Fibroblast of skin of left biceps (primary cell): ENCODE measurements at regions not wholly inside any gene's neighbourhood (a gene's known extent, or its start where the extent isn't known, plus 50 kb on each side); places are given as distances from the start of the nearest gene placed in this dataset.
"Not testable (repeated sequence)": the region's sequence is repeated elsewhere in the genome, so short reads cannot be mapped to it uniquely, and the experiment has no call there.

Experiments used
- DNase-seq, 2 experiments: peaks; one replicate each; pipeline ENCODE4 v3.0.0-alpha.2; 2013; ENCODE audit warnings: low read depth in 2 of 2

GRCh38 chr20:51958099-51959065, 156.1 kb upstream of the SALL4 start:
- DNase-seq: peak; percentile 63 to 66

GRCh38 chr20:51955756-51956155, 153.4 kb upstream of the SALL4 start:
- peak in 1 of 2 experiments; percentile 60 for DNase-seq

DNA sequence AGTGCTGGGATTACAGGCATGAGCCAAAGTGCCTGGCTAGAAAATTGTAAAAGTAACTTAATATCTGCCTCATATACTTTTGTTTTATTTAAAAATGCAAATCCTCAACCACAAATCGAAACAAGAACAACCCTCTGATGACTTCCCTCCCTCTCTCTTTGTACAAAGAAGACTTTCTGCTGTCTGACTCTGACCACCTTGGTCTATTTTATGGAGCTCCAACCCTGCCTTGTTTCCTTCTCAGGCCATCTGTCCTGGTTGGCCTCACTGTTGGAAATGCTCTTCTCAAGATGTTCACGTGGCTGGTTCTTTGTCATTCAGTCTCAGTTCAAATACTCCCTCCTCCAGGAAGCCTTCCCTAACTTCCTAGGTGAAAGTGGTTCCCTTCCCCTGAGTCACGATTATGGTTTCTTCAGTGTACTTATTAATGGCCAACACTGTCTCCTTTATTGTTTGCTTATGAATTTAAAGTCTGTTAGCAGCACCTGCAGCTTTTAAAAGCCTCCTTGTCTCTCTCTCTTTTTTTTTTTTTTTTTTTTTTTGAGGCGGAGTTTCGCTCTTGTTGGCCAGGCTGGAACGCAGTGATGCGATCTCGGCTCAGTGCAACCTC, 151.5 kb upstream of the SALL4 start:
- no peak for DNase-seq

DNA sequence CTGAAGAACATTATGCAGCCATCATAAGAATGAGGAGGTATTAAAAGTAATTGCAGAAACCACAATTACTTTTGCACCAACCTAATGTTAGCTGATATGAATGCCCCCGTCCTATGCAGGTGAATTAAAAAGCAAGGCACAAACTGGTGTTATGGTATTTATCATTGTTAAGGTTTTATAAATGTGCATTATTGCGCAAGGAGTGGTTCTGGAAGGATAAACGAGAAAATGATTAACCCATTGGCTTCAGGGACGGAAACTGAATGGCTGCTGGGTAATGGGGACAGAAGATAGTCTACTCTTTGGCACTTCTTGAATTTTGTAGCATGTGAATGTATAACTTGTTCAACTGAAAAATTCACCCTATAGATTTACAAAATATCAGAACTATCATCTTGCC, 148.6 kb upstream of the SALL4 start:
- DNase-seq: no peak

DNA sequence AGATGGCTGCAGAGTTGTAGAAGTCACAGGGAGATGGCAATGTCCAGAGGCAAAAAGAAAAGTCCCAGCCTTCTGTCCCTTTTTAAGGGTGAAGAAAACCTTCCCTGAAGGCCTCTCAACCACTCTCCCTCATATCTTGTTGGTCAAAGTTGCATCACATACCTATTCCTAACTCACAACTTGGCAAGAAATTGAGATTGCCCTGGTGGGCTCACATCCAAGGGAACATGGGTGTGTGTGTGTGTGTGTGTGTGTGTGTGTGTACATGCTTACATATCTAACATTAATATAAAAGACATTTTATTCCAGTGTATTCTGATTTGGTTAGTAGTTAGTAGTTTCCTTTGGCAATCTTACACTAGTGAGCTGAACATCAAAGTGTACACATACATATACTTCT, 144.3 kb upstream of the SALL4 start:
- no peak for DNase-seq

DNA sequence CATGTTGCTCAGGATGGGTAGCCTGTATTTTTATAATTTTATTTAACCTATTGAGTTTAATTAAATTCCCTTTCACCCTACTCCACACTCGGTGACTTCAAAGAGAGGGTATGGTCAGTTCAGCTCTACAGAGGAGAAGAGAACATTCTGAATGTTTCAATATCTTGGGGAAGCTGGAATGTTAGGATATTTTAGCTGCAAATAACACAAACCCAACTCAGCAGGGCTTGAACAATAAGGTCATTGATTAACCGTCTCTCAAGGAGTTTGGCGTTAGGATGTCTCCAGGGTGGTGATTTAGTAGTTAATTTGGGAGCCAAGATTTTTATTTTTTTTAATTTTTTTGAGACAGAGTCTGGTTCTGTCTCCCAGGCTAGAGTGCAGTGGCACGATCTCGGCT, 143.6 kb upstream of the SALL4 start:
- no peak for DNase-seq

DNA sequence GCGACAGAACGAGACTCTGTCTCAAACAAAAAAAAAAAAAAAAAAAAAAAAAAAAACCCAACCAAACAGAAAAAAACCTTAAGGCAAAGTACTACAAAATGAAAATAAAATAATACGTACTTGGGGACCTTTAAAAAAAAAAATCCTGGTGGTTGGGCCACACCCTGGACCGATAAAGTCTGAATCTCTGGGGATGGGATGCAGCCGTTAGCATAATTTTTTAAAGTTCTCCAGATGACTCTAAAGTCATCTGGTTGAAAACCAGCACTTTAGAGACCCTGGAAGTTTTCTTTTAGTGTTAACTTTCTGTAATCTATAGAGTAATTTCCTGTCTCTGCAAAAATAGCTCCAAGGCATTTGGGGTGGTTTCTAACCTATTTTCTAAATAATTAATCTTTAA, 142.9 kb upstream of the SALL4 start:
- no peak for DNase-seq

GRCh38 chr20:51943761-51944160, 141.4 kb upstream of the SALL4 start:
- no peak for DNase-seq

GRCh38 chr20:51943326-51943725, 141.0 kb upstream of the SALL4 start:
- DNase-seq: not testable (repeated sequence)

- no peak for DNase-seq
Observed at GRCh38 chr20:51941503-51941902, 139.2 kb upstream of the SALL4 start.

DNA sequence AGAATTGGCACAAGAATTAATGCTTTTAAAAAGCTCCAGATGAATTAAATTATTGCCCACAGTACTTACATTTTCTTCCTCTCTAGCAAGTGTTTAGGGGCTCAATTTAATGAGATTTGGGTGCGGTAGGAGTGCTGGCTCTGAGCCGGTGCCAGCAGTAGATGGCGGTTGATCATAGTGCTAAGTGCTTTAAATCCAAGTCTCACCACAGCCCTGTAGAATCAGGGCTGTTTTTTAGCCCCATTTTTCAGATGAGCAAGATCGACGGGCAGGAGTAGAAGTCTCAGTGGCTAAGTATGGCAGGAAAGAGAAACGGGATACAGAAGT, 136.9 kb upstream of the SALL4 start:
- no peak for DNase-seq

GRCh38 chr20:51938559-51939258, 136.4 kb upstream of the SALL4 start:
- no peak for DNase-seq

GRCh38 chr20:51937779-51938178, 135.5 kb upstream of the SALL4 start:
- no peak for DNase-seq

DNA sequence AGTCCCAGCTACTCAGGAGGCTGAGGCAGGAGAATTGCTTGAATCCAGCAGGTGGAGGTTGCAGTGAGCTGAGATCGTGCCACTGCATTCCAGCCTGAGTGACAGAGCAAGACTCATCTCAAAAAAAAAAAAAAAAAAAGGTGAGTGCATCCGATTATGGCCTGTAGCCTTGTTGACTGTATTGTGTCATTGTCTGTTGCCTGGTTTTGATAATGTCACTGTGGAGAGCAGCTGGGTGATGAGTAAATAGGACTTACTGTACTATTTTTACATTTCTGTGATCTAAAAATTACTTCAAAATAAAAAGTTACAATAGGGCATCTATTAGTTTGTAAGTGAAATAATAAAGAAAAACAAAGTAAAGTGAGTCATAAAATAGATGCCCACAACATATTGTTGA, 134.1 kb upstream of the SALL4 start:
- no peak for DNase-seq

- DNase-seq: no peak
Observed at GRCh38 chr20:51935003-51935358, 132.7 kb upstream of the SALL4 start.

GRCh38 chr20:51934301-51935002, 132.1 kb upstream of the SALL4 start:
- DNase-seq: no peak

DNA sequence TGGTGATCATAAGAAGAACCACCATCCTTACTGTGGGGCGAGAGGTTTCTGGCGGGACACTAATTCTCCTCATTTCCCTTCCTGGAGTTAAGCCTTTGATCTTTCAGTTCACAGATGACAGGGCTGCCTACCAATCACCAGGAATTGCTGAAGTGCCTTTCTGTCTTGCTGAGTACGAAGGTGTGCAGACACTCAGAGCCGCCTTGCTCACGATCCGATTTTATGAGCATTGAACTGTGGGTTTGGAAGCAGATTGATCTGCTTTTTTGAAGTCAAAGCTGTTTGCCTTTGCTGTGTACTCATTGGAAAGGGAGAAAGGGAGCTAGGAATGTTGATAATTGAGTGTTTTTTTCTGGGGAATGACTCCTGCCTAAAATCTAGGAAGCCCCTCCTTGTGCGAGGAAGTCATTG, 129.1 kb upstream of the SALL4 start:
- no peak for DNase-seq

DNA sequence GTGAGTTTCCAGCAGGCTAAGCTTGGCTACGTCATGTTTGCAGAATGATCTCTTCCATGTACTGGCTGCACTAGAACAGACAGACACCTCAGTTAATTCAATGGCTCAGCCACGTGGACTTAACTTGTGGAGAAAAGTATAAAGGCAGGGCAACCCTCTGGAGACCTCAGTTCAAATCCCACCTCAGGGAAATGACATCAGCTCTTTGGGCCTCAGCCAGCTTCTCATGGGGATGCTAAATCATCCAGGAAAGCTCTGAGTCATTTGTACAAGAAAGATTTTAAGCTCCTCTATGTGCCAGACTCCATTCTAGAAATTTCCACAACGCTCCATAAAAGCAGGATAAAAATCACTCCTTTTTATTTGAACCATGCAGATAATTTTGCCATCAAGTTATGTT, 128.5 kb upstream of the SALL4 start:
- peak; percentile 68 to 77 for DNase-seq

DNA sequence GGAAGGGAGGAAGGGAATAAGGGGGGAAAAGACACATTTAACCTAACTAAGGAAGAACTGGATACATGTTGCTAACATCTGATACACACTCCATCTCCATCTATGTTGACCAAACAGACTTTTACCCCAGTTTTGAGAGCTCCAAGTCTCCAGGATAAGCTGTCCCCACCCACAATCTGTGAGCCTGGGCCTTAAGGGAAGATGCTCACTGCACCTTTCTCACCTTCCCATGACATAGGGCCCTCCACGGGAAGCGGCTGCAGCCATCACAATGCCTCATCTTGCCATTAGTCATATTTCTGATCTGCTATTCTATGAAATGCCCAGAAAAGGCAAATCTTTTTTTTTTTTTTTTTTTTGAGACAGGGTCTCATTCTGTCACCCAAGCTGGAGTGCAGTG, 126.6 kb upstream of the SALL4 start:
- no peak for DNase-seq

- not testable (repeated sequence) for DNase-seq
Observed at GRCh38 chr20:51927970-51928369, 125.6 kb upstream of the SALL4 start.

GRCh38 chr20:51926670-51927305, 124.5 kb upstream of the SALL4 start:
- no peak for DNase-seq

DNA sequence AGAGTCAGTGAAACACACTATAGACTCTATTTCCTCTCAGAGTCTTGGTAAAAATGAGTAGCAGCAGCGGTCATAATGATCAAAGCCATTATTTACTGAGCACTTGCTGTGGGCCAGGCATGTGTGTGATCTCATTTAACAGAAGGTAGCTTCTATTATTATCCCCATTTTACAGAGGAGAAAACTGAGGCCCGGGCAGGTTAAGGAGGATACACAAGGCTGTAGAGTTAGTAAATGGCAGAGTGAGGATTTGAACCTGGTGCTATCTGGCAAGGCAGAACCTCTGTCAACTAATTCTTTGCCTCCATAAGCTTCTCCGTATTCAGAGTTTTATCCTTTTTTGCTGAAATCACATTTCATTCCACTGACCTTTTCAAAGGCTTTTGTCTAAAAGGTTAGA, 122.2 kb upstream of the SALL4 start:
- DNase-seq: no peak
